ENCODE measurements at regions not wholly inside any gene's neighbourhood (a gene's known extent, or its start where the extent isn't known, plus 50 kb on each side); places are given as distances from the start of the nearest gene placed in this dataset.

DNA sequence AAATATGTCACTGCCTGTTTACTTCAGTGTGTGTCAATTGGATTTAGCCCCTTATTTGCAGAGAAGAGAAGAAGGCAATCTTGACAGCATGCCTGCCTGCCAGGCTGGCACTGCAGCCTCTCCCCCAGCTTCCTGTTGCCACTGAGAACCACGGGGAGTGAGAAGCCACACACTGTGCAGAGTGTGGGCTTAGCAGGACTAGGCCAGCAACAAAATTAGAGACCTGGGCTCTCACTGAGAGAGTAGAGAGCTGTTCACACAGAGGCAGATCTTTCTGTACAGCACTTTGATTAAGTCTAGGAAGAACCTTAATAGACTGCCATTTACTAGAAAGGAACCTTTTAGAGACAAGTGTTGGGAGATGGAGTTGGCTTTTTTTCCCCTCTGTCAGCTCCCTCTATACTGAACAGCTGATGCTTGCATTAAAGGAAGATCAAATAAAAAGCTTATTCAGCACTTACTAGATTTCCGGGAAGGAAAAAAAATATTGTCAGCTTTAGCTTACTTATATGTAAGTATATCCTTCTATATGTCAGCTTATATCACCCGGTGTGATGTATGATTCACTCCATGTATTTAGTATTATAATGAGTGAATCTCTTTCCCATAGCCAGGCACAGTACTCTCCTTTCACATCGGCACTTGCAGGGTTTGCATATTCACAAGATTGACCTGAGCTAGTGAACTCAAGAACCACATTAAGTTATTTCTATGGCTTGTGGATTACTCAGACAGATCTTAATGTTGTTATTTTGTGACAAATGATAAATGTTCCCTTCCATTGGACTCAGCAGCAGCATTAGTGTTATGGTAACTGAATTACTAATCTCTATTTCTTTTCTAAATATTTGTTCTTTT lies 851.0 kb upstream of the EPHA7 start:
- TF ChIP-seq, protein P1, sequence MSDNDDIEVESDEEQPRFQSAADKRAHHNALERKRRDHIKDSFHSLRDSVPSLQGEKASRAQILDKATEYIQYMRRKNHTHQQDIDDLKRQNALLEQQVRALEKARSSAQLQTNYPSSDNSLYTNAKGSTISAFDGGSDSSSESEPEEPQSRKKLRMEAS (IDR thresholded peaks at IDR 0.05), result no peak
- TF ChIP-seq EP300 (IDR thresholded peaks at IDR 0.05) (no peak), RARB (CRISPR knock-in tag; IDR thresholded peaks at IDR 0.05) (no peak)
- TF ChIP-seq, protein P2, sequence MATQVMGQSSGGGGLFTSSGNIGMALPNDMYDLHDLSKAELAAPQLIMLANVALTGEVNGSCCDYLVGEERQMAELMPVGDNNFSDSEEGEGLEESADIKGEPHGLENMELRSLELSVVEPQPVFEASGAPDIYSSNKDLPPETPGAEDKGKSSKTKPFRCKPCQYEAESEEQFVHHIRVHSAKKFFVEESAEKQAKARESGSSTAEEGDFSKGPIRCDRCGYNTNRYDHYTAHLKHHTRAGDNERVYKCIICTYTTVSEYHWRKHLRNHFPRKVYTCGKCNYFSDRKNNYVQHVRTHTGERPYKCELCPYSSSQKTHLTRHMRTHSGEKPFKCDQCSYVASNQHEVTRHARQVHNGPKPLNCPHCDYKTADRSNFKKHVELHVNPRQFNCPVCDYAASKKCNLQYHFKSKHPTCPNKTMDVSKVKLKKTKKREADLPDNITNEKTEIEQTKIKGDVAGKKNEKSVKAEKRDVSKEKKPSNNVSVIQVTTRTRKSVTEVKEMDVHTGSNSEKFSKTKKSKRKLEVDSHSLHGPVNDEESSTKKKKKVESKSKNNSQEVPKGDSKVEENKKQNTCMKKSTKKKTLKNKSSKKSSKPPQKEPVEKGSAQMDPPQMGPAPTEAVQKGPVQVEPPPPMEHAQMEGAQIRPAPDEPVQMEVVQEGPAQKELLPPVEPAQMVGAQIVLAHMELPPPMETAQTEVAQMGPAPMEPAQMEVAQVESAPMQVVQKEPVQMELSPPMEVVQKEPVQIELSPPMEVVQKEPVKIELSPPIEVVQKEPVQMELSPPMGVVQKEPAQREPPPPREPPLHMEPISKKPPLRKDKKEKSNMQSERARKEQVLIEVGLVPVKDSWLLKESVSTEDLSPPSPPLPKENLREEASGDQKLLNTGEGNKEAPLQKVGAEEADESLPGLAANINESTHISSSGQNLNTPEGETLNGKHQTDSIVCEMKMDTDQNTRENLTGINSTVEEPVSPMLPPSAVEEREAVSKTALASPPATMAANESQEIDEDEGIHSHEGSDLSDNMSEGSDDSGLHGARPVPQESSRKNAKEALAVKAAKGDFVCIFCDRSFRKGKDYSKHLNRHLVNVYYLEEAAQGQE (IDR thresholded peaks at IDR 0.05), result no peak

Data from A549 (cell line).